K562 (cell line): ENCODE measurements at regions not wholly inside any gene's neighbourhood (a gene's known extent, or its start where the extent isn't known, plus 50 kb on each side); places are given as distances from the start of the nearest gene placed in this dataset.

Experiments used
- ATAC-seq: fragments of 200-7000 bp; cut with Tn5 transposase; 3 replicates; pipeline ENCODE4 v1.9.1; 2020; ENCODE audit warnings: moderate library complexity
- BruUV-seq: library from RNA; stranded (reverse); fragments of 400-500 nt; replicated peaks from 2 replicates; lab custom pipeline; 2021; lab: Mats Ljungman, UMichigan
- CTCF ChIA-PET: fragments of 300-600 bp; formaldehyde crosslinking; extraction: SDS; loops from one replicate; lab custom pipeline; 2021; ENCODE audit warnings: low intra/inter-chr PET ratio; lab: Yijun Ruan, JAX
- POLR2A ChIA-PET: fragments of 300-600, 350-650 bp; sonication (Branson Sonifier 250); formaldehyde crosslinking; extraction: SDS; loops from one replicate; lab custom pipeline; 2021; ENCODE audit warnings: antibody characterized with exemption, inconsistent platforms; lab: Yijun Ruan, JAX
- DNase-seq, 4 experiments: peaks; one replicate each; pipeline versions ENCODE4 v3.0.0 to v3.0.0-alpha.2; 2011 to 2018; ENCODE audit warnings: low spot score in 3 of 4, mixed read lengths in 3 of 4; ENCODE audit errors: extremely low read depth in 1 of 4
- FAIRE-seq: peaks from 2 replicates; lab custom pipeline; 2011; peaks lifted over from hg19 to GRCh38; lab: Jason Lieb, UNC
- H2AFZ ChIP-seq: 2 replicates; pipeline ENCODE4 v1.6.0; 2011; ENCODE audit warnings: low read depth, low read length, control low read depth, inconsistent platforms
- H3K27ac ChIP-seq: fragments of 200-600 bp; 3 replicates; pipeline ENCODE4 v1.8.0; 2011; ENCODE audit warnings: low read depth, mild to moderate bottlenecking, control low read depth, inconsistent platforms, low read length, moderate library complexity, mixed read lengths; ENCODE audit errors: extremely low read depth
- H3K27me3 ChIP-seq, 2 experiments: fragments of 300-600 bp in 1 of 2; 2 replicates in 1 of 2; 3 replicates in 1 of 2; pipeline versions ENCODE4 v1.6.0 to v1.8.0; 2011; ENCODE audit warnings: inconsistent platforms in 2 of 2, low read length in 2 of 2, mild to moderate bottlenecking in 1 of 2, mixed read lengths in 1 of 2, moderate library complexity in 1 of 2; ENCODE audit not compliant: control insufficient read depth in 2 of 2, insufficient read depth in 2 of 2
- H3K36me3 ChIP-seq: fragments of 300-600 bp; 3 replicates; pipeline ENCODE4 v1.8.0; 2011; ENCODE audit warnings: mild to moderate bottlenecking, low read length, inconsistent platforms; ENCODE audit not compliant: control insufficient read depth, insufficient read depth
- H3K4me1 ChIP-seq, 2 experiments: fragments of 200-600 bp in 1 of 2; replicated peaks in 1 of 2; 2 replicates in 1 of 2; 3 replicates in 1 of 2; pipeline versions ENCODE4 v1.5.1 to v1.8.0; 2011; ENCODE audit warnings: inconsistent platforms in 2 of 2, low read length in 2 of 2, mild to moderate bottlenecking in 1 of 2, mixed read lengths in 1 of 2, moderate library complexity in 1 of 2; ENCODE audit not compliant: control insufficient read depth in 2 of 2, insufficient read depth in 2 of 2
- H3K4me2 ChIP-seq: 2 replicates; pipeline ENCODE4 v1.6.1; 2011; ENCODE audit warnings: low read length, control low read depth, inconsistent platforms, mixed read lengths; ENCODE audit not compliant: insufficient read depth
- H3K4me3 ChIP-seq: fragments of 200-600 bp; sonication (generic), shearing (Covaris generic); 2 replicates; pipeline ENCODE4 v1.5.1; 2016; ENCODE audit warnings: control low read depth, inconsistent platforms
- H3K79me2 ChIP-seq: fragments of 200-600 bp; 3 replicates; pipeline ENCODE4 v1.8.0; 2011; ENCODE audit warnings: low read length, inconsistent platforms; ENCODE audit not compliant: control insufficient read depth, insufficient read depth
- H3K9ac ChIP-seq, 2 experiments: 2 replicates each; pipeline versions ENCODE4 v1.6.0 to v1.6.1; 2011; ENCODE audit warnings: low read depth in 2 of 2, low read length in 2 of 2, control low read depth in 1 of 2, inconsistent platforms in 1 of 2, mild to moderate bottlenecking in 1 of 2, mixed read lengths in 1 of 2; ENCODE audit not compliant: insufficient read depth in 1 of 2
- H3K9me1 ChIP-seq: one replicate; pipeline ENCODE4 v1.6.0; 2011; ENCODE audit warnings: inconsistent platforms, mild to moderate bottlenecking, low read length, moderate library complexity; ENCODE audit not compliant: control insufficient read depth, insufficient read depth
- H3K9me3 ChIP-seq: replicated peaks from 2 replicates; pipeline ENCODE4 v1.5.1; 2011; ENCODE audit warnings: low read depth, low read length, inconsistent platforms; ENCODE audit not compliant: control insufficient read depth, insufficient read depth
- H4K20me1 ChIP-seq: replicated peaks from 2 replicates; pipeline ENCODE4 v1.6.1; 2011; ENCODE audit warnings: low read length, inconsistent platforms, mixed read lengths; ENCODE audit not compliant: control insufficient read depth, insufficient read depth
- ARNT ChIP-seq, 2 experiments: fragments of 450-650 bp; IDR thresholded peaks; 2 replicates each; pipeline ENCODE4 v1.6.1; 2016; ENCODE audit warnings: mild to moderate bottlenecking in 1 of 2
- ATF7 ChIP-seq: fragments of 450-650 bp; IDR thresholded peaks from 2 replicates; pipeline ENCODE4 v1.7.1; 2014; ENCODE audit warnings: mild to moderate bottlenecking, moderate library complexity
- CHCHD3 ChIP-seq: fragments of 250-450 bp; sonication (Bioruptor Pico); IDR thresholded peaks from 2 replicates; pipeline ENCODE4 v2.1.2; 2022; ENCODE audit warnings: mild to moderate bottlenecking
- ETV1 ChIP-seq: fragments of 450-650 bp; conservative IDR thresholded peaks from 2 replicates; pipeline ENCODE4 v1.6.1; 2016; ENCODE audit warnings: missing genetic modification characterization, control low read depth, low read depth, missing compliant biosample characterization
- FIP1L1 ChIP-seq: fragments of 200-400 bp; formaldehyde crosslinking; IDR thresholded peaks from 2 replicates; pipeline ENCODE4 v1.6.1; 2018; ENCODE audit warnings: mild to moderate bottlenecking, low read depth, low read length; ENCODE audit not compliant: poor library complexity, severe bottlenecking
- LEF1 ChIP-seq: fragments of 450-650 bp; IDR thresholded peaks from 2 replicates; pipeline ENCODE4 v1.6.1; 2016; ENCODE audit warnings: mild to moderate bottlenecking
- MCM2 ChIP-seq: fragments of 450-650 bp; IDR thresholded peaks from 2 replicates; pipeline ENCODE4 v1.6.1; 2017; ENCODE audit warnings: low read depth, mild to moderate bottlenecking
- RAD21 ChIP-seq, 2 experiments: fragments of 250-450 bp in 1 of 2; fragments of 450-650 bp in 1 of 2; sonication (Bioruptor Pico) in 1 of 2; formaldehyde crosslinking in 1 of 2; IDR thresholded peaks in 1 of 2; conservative IDR thresholded peaks in 1 of 2; 2 replicates each; pipeline versions ENCODE4 v1.4.0 to v1.8.0; 2020 to 2022; ENCODE audit warnings: mild to moderate bottlenecking in 2 of 2, moderate library complexity in 1 of 2
- SNRNP70 ChIP-seq: fragments of 200-400 bp; formaldehyde crosslinking; optimal IDR thresholded peaks from 2 replicates; pipeline ENCODE3; 2017; ENCODE audit warnings: low read depth, low read length
- TEAD1 ChIP-seq, 2 experiments: fragments of 450-650 bp in 1 of 2; sonication (generic) in 1 of 2; formaldehyde crosslinking; IDR thresholded peaks; 2 replicates each; pipeline versions ENCODE4 v1.4.0 to v1.8.0; 2020 to 2022; ENCODE audit warnings: mild to moderate bottlenecking in 2 of 2, missing genetic modification reagents in 1 of 2
- ZC3H8 ChIP-seq: fragments of 450-650 bp; IDR thresholded peaks from 2 replicates; pipeline ENCODE4 v1.6.1; 2017
- ZNF75A ChIP-seq: fragments of 450-650 bp; formaldehyde crosslinking; IDR thresholded peaks from 2 replicates; pipeline ENCODE4 v1.4.0; 2020; ENCODE audit warnings: mild to moderate bottlenecking
- WGBS: fragments of 100-300 bp; shearing (Covaris generic); methylation state at CpG from one replicate; pipeline ENCODE4 v1.1.6; 2016; ENCODE audit warnings: low coverage, mixed read lengths; ENCODE audit not compliant: insufficient coverage; ENCODE audit errors: missing lambda C conversion rate; 5-methylcytosine and 5-hydroxymethylcytosine counted together
- in situ Hi-C: fragments of 300-500 bp; cut with MboI; formaldehyde crosslinking; loops from 4 replicates; pipeline ENCODE4 v1.15.0; 2018; ENCODE audit warnings: inconsistent platforms, mixed read lengths
- intact Hi-C: fragments of 100-400 bp; cut with micrococcal nuclease; formaldehyde crosslinking; loops from 2 replicates; pipeline ENCODE4 v1.14.2; 2022
- TF ChIP-seq, protein P1 (sequence below), 3 experiments: IDR thresholded peaks in 2 of 3; conservative IDR thresholded peaks in 1 of 3; 2 replicates each; pipeline ENCODE4 v1.5.1; 2011 to 2012; ENCODE audit warnings: low read length in 3 of 3, mild to moderate bottlenecking in 3 of 3, control low read depth in 2 of 3, improper control_type of control experiment in 1 of 3, inconsistent platforms in 1 of 3, low read depth in 1 of 3, mixed read lengths in 1 of 3, moderate library complexity in 1 of 3; ENCODE audit not compliant: insufficient read depth in 2 of 3

DNA sequence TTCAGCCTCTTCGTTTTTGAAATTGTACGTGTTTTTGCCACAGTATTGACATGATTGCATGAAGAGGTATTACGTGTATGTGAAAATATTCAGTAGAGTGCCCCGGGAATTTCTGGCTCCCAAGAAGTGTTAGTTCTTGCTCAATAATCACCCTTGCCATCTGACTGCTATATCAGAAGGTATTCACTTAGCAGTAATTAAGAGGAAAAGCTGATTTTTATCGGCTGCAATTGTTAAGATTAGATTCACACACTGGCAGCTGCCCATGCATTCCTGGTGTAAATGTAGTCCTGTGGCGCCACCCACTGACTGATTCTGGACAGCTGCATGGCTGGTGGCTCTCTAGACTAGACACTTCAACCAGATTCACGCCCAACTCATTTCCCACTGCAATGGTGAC is 440.1 kb upstream of the ADAMTS16 start:
- Histone ChIP-seq H3K36me3 (no peaks in the 10 kb centered on the region), H3K9ac (no peak overlapping the region), H3K4me3 (no peak overlapping the region), H3K4me2 (no peak overlapping the region), H3K4me1 (no peaks in the 10 kb centered on the region), H3K9me1 (no peaks in the 10 kb centered on the region), H3K79me2 (no peaks in the 10 kb centered on the region), H3K27ac (no peak overlapping the region), H3K9me3 (no peaks in the 10 kb centered on the region), H4K20me1 (no peaks in the 10 kb centered on the region), H3K27me3 (no peaks in the 10 kb centered on the region), H2AFZ (no peak overlapping the region)
- ChIA-PET POLR2A (no interaction called here), CTCF (no interaction called here)
- BruUV-seq: no TSS peak
- ATAC-seq (peak; percentile 46; the same call in 1 of the 3 replicates), FAIRE-seq (no peak), DNase-seq (peak; percentile 10 to 48 (median 16))
- 0% methylated on average over 7 of the region's 7 CpGs for WGBS
- in situ Hi-C loops (no loop called here), intact Hi-C loops (no loop called here)
- TF ChIP-seq, protein P1, sequence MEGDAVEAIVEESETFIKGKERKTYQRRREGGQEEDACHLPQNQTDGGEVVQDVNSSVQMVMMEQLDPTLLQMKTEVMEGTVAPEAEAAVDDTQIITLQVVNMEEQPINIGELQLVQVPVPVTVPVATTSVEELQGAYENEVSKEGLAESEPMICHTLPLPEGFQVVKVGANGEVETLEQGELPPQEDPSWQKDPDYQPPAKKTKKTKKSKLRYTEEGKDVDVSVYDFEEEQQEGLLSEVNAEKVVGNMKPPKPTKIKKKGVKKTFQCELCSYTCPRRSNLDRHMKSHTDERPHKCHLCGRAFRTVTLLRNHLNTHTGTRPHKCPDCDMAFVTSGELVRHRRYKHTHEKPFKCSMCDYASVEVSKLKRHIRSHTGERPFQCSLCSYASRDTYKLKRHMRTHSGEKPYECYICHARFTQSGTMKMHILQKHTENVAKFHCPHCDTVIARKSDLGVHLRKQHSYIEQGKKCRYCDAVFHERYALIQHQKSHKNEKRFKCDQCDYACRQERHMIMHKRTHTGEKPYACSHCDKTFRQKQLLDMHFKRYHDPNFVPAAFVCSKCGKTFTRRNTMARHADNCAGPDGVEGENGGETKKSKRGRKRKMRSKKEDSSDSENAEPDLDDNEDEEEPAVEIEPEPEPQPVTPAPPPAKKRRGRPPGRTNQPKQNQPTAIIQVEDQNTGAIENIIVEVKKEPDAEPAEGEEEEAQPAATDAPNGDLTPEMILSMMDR (IDR thresholded peaks at IDR 0.05 in 2 of 3, conservative IDR thresholded peaks at IDR 0.05 in 1 of 3; ENCODE audit: insufficient read depth in 2 of 3, low read depth in 1 of 3, low read length in 3 of 3): peak; percentile 26 to 34 (median 32); a peak in 2 of 6 replicates
- no peak for TF ChIP-seq CHCHD3 (CRISPR knock-in tag)
- peak; percentile 40 to 61 for TF ChIP-seq RAD21 (CRISPR knock-in tag; conservative IDR thresholded peaks at IDR 0.05 in 1 of 2, IDR thresholded peaks at IDR 0.05 in 1 of 2)

DNA sequence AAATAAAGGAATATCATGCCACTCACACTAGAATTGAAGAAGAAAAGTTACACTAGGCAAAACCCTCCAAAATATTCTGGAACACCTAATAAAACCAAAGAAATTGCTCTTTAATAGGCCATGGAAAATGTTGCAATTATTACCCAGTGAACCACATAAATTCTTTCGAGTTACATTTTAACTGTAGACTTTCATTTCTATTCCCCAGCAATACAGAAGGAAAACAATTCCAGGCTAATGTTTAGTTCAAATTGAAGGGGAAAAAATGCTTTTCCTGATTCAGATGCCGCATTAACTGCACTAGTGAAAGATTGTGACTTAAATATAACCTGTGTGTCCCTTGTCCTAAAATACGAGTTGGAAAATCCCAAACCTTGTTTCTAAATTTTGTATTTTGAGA is 439.3 kb upstream of the ADAMTS16 start:
- no peaks in the 10 kb centered on the region for H4K20me1 ChIP-seq
- BruUV-seq: no TSS peak
- FAIRE-seq: no peak

More for the DNA sequence above, 439.3 kb upstream of the ADAMTS16 start:
- ATAC-seq (no peak), DNase-seq (no peak)
- ChIA-PET POLR2A (interaction anchor here (0.6 kb wide), 1 partner anchor 598 kb away, joined by 3 read pairs; no protein-coding TSS in a partner anchor), CTCF (no interaction called here)
- Histone ChIP-seq H3K79me2 (no peaks in the 10 kb centered on the region), H3K9me1 (no peaks in the 10 kb centered on the region), H3K9me3 (no peaks in the 10 kb centered on the region), H3K27me3 (no peaks in the 10 kb centered on the region), H3K27ac (no peak overlapping the region), H3K36me3 (no peaks in the 10 kb centered on the region), H3K4me3 (no peak overlapping the region), H3K9ac (no peak overlapping the region), H3K4me1 (no peaks in the 10 kb centered on the region), H2AFZ (no peak overlapping the region), H3K4me2 (no peak overlapping the region)
- intact Hi-C loops: no loop called here
- no peak for TF ChIP-seq ZC3H8
- TF ChIP-seq ETV1: no peak
- TF ChIP-seq LEF1: no peak
- no peak for TF ChIP-seq MCM2
- TF ChIP-seq ARNT (IDR thresholded peaks at IDR 0.05): no peak
- no peak for TF ChIP-seq ZNF75A
- TF ChIP-seq SNRNP70: no peak
- TF ChIP-seq ATF7: no peak
- no peak for TF ChIP-seq FIP1L1
- TF ChIP-seq TEAD1 (CRISPR knock-in tag; IDR thresholded peaks at IDR 0.05): no peak
- WGBS: 2% methylated on average over 3 of the region's 3 CpGs
- in situ Hi-C loops: no loop called here
